ENCODE measurements at regions not wholly inside any gene's neighbourhood (a gene's known extent, or its start where the extent isn't known, plus 50 kb on each side); places are given as distances from the start of the nearest gene placed in this dataset.

DNA sequence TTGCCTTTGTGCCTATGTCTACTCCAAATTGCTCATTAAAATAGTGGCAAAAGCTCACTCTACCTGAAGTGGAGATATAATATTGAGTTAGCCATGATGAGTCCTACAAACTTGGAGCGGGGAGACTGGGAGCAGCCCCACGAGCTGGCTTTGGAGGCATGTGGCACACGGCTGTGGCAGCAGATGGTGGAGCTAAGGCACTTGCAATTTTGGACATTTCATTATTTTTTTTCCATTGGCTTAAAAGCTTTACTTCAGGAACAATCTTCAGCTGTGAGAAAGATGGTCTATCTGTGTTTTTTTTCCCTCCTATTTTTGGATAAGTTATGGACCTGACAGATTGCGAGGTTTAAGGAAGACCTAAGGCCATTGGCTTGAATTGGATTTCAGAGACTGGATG is 578.3 kb downstream of the CMPK2 start:
- no peak overlapping the region for H2BK120ac ChIP-seq (ENCODE audit: low read depth, low read length, poor library complexity, severe bottlenecking)
- no peaks in the 10 kb centered on the region for H3K79me1 ChIP-seq (ENCODE audit: insufficient read depth, low read depth, low read length, poor library complexity, severe bottlenecking)
- H3K27ac Mint-ChIP-seq = no peak overlapping the region
- H3K23me2 ChIP-seq (ENCODE audit: insufficient read length, low read depth, low read length, poor library complexity, severe bottlenecking) = no peaks in the 10 kb centered on the region
- H3T11ph ChIP-seq (ENCODE audit: low read length) = no peak overlapping the region
- H4K5ac ChIP-seq (ENCODE audit: insufficient read length, low read depth, low read length) = no peak overlapping the region
- no peaks in the 10 kb centered on the region for H3K4me1 ChIP-seq (ENCODE audit: insufficient read depth, low read length)
- H3K4me3 Mint-ChIP-seq = no peak overlapping the region
- H3K27me3 ChIP-seq (ENCODE audit: insufficient read depth, low read length) = no peaks in the 10 kb centered on the region
- H3K9me3 Mint-ChIP-seq = peaks cover 6 to 16% of the 10 kb centered on the region in 2 experiments
- H3K23ac ChIP-seq (ENCODE audit: insufficient read length, low read depth, low read length) = no peak overlapping the region
- no peak overlapping the region for H2BK20ac ChIP-seq (ENCODE audit: low read depth, low read length, poor library complexity, severe bottlenecking)
- no peak overlapping the region for H3K14ac ChIP-seq (ENCODE audit: insufficient read depth, low read length)
- H3K79me2 ChIP-seq (ENCODE audit: insufficient read depth, low read length) = no peaks in the 10 kb centered on the region
- no peak overlapping the region for H3K9ac ChIP-seq (ENCODE audit: extremely low read depth, insufficient read length, low read length)
- peaks cover 11% of the 10 kb centered on the region in 2 experiments for H3K4me1 Mint-ChIP-seq
- TF ChIP-seq, protein P1, sequence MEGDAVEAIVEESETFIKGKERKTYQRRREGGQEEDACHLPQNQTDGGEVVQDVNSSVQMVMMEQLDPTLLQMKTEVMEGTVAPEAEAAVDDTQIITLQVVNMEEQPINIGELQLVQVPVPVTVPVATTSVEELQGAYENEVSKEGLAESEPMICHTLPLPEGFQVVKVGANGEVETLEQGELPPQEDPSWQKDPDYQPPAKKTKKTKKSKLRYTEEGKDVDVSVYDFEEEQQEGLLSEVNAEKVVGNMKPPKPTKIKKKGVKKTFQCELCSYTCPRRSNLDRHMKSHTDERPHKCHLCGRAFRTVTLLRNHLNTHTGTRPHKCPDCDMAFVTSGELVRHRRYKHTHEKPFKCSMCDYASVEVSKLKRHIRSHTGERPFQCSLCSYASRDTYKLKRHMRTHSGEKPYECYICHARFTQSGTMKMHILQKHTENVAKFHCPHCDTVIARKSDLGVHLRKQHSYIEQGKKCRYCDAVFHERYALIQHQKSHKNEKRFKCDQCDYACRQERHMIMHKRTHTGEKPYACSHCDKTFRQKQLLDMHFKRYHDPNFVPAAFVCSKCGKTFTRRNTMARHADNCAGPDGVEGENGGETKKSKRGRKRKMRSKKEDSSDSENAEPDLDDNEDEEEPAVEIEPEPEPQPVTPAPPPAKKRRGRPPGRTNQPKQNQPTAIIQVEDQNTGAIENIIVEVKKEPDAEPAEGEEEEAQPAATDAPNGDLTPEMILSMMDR (conservative IDR thresholded peaks at IDR 0.05) = no peak
- DNase-seq = no peak
- H2AK5ac ChIP-seq (ENCODE audit: insufficient read length, low read length) = no peak overlapping the region
- no peak overlapping the region for H2BK5ac ChIP-seq (ENCODE audit: insufficient read length, low read length)
- no peaks in the 10 kb centered on the region for H4K20me1 ChIP-seq (ENCODE audit: control insufficient read depth, insufficient read depth, insufficient read length)
- H2BK15ac ChIP-seq (ENCODE audit: low read depth, low read length) = no peak overlapping the region
- H4K91ac ChIP-seq (ENCODE audit: insufficient read length, low read depth, low read length) = no peak overlapping the region
- no peak overlapping the region for H2AFZ ChIP-seq (ENCODE audit: low read length)
- no peak overlapping the region for H3K4ac ChIP-seq (ENCODE audit: low read depth, low read length)
- no peak overlapping the region for H3K27ac ChIP-seq (ENCODE audit: insufficient read length, low read depth, low read length)
- H2BK12ac ChIP-seq (ENCODE audit: insufficient read length, low read depth, low read length) = no peak overlapping the region
- no peaks in the 10 kb centered on the region for H3K9me3 ChIP-seq (ENCODE audit: control insufficient read depth, low read depth, low read length)
- no peak overlapping the region for H3K18ac ChIP-seq (ENCODE audit: insufficient read length, low read depth, low read length)
- peaks cover 5 to 10% (median 8%) of the 10 kb centered on the region in 3 experiments; a peak in 6 of 7 replicates for H3K36me3 Mint-ChIP-seq (ENCODE audit: insufficient read depth in 1 of 3, low read depth in 3 of 3)
- WGBS (ENCODE audit: extremely low coverage, insufficient read length, low lambda C conversion rate) = no CpG with 5 or more reads among the region's 4 CpGs
- no peak overlapping the region for H3K4me2 ChIP-seq (ENCODE audit: insufficient read depth, insufficient read length, low read length)
- no peak overlapping the region for H4K8ac ChIP-seq (replicated peaks; ENCODE audit: insufficient read length, low read depth, low read length)
- H3K56ac ChIP-seq (ENCODE audit: insufficient read length, low read depth, low read length) = no peak overlapping the region
- no peaks in the 10 kb centered on the region for H3K27me3 Mint-ChIP-seq (ENCODE audit: low read depth)

Data from H9 (cell line).